K562 (cell line): ENCODE measurements at regions not wholly inside any gene's neighbourhood (a gene's known extent, or its start where the extent isn't known, plus 50 kb on each side); places are given as distances from the start of the nearest gene placed in this dataset.

Source experiments
- BCOR ChIP-seq: fragments of 450-650 bp; IDR thresholded peaks from 2 replicates; pipeline ENCODE4 v1.6.1; 2016
- CBX3 ChIP-seq, 2 experiments: IDR thresholded peaks; 1 replicate in 1 of 2; 2 replicates in 1 of 2; pipeline ENCODE4 v1.6.1; 2012; ENCODE audit warnings: inconsistent platforms in 2 of 2, low read length in 2 of 2, borderline replicate concordance in 1 of 2, control low read depth in 1 of 2
- ELF4 ChIP-seq: fragments of 450-650 bp; formaldehyde crosslinking; IDR thresholded peaks from 2 replicates; pipeline ENCODE4 v1.4.0; 2022; ENCODE audit warnings: missing genetic modification characterization
- ETV1 ChIP-seq: fragments of 450-650 bp; conservative IDR thresholded peaks from 2 replicates; pipeline ENCODE4 v1.6.1; 2016; ENCODE audit warnings: missing genetic modification characterization, control low read depth, low read depth, missing compliant biosample characterization
- FOSL1 ChIP-seq: fragments of 200-800 bp; sonication (Bioruptor generic); conservative IDR thresholded peaks from 2 replicates; pipeline ENCODE4 v1.6.1; 2016; ENCODE audit warnings: missing genetic modification characterization, missing compliant biosample characterization
- HMBOX1 ChIP-seq: sonication (generic); IDR thresholded peaks from 2 replicates; pipeline ENCODE4 v1.6.1; 2016
- JUN ChIP-seq, 2 experiments: sonication (generic) in 1 of 2; formaldehyde crosslinking in 1 of 2; IDR thresholded peaks; 2 replicates each; pipeline versions ENCODE4 v1.6.1 to v1.8.0; 2012 to 2022; ENCODE audit warnings: borderline replicate concordance in 2 of 2, mild to moderate bottlenecking in 2 of 2, improper control_type of control experiment in 1 of 2, low read depth in 1 of 2, low read length in 1 of 2, missing genetic modification reagents in 1 of 2
- MAX ChIP-seq: sonication (generic); formaldehyde crosslinking; IDR thresholded peaks from 2 replicates; pipeline ENCODE4 v1.9.0; 2022; ENCODE audit warnings: mild to moderate bottlenecking, missing genetic modification reagents
- MNT ChIP-seq, 2 experiments: fragments of 450-650 bp; conservative IDR thresholded peaks; 2 replicates each; pipeline ENCODE4 v1.6.1; 2017; ENCODE audit warnings: mild to moderate bottlenecking in 2 of 2, moderate library complexity in 2 of 2
- NEUROD1 ChIP-seq: fragments of 150-350 bp; IDR thresholded peaks from 2 replicates; pipeline ENCODE4 v1.6.1; 2014; ENCODE audit warnings: borderline replicate concordance, low read length, low read depth; ENCODE audit not compliant: partially characterized antibody
- NRF1 ChIP-seq, 2 experiments: fragments of 450-650 bp; IDR thresholded peaks in 1 of 2; conservative IDR thresholded peaks in 1 of 2; 2 replicates each; pipeline ENCODE4 v1.6.1; 2014; ENCODE audit warnings: mild to moderate bottlenecking in 2 of 2
- PHF20 ChIP-seq: fragments of 450-650 bp; IDR thresholded peaks from 2 replicates; pipeline ENCODE4 v1.6.1; 2018; ENCODE audit not compliant: partially characterized antibody
- PKNOX1 ChIP-seq: fragments of 450-650 bp; IDR thresholded peaks from 2 replicates; pipeline ENCODE4 v1.6.1; 2016
- RCOR1 ChIP-seq, 2 experiments: IDR thresholded peaks; 2 replicates each; pipeline ENCODE4 v1.6.1; 2012; ENCODE audit warnings: low read depth in 2 of 2, low read length in 2 of 2, borderline replicate concordance in 1 of 2, improper control_type of control experiment in 1 of 2
- TEAD4 ChIP-seq, 2 experiments: sonication (generic) in 1 of 2; formaldehyde crosslinking in 1 of 2; IDR thresholded peaks; 2 replicates each; pipeline versions ENCODE4 v1.6.1 to v1.8.0; 2012 to 2022; ENCODE audit warnings: borderline replicate concordance in 1 of 2, inconsistent platforms in 1 of 2, low read length in 1 of 2, mild to moderate bottlenecking in 1 of 2, missing genetic modification reagents in 1 of 2
- TRIM24 ChIP-seq, 2 experiments: fragments of 450-650 bp; IDR thresholded peaks; 2 replicates each; pipeline ENCODE4 v1.6.1; 2016
- UBTF ChIP-seq, 2 experiments: IDR thresholded peaks; 2 replicates each; pipeline ENCODE4 v1.6.1; 2012; ENCODE audit warnings: improper control_type of control experiment in 2 of 2, low read depth in 2 of 2, low read length in 2 of 2, borderline replicate concordance in 1 of 2
- YY1 ChIP-seq, 3 experiments: IDR thresholded peaks; 2 replicates each; pipeline ENCODE4 v1.6.1; 2011; ENCODE audit warnings: low read length in 2 of 3, mild to moderate bottlenecking in 2 of 3, moderate library complexity in 2 of 3, borderline replicate concordance in 1 of 3, control low read depth in 1 of 3, low read depth in 1 of 3; ENCODE audit not compliant: insufficient read depth in 3 of 3, insufficient replicate concordance in 2 of 3, control insufficient read depth in 1 of 3, insufficient read length in 1 of 3; ENCODE audit errors: extremely low read depth in 1 of 3
- ZNF133 ChIP-seq: fragments of 250-450 bp; sonication (Bioruptor Pico); IDR thresholded peaks from 2 replicates; pipeline ENCODE4 v1.4.0; 2020; ENCODE audit warnings: mild to moderate bottlenecking

- no peak for TF ChIP-seq YY1 (IDR thresholded peaks at IDR 0.05; ENCODE audit: borderline replicate concordance in 1 of 3, control insufficient read depth in 1 of 3, extremely low read depth in 1 of 3, insufficient read depth in 3 of 3, insufficient read length in 1 of 3, insufficient replicate concordance in 2 of 3, low read depth in 1 of 3, low read length in 2 of 3)
- peak; percentile 53 for TF ChIP-seq ETV1 (tag)
- peak; percentile 93 for TF ChIP-seq FOSL1 (tag)
- TF ChIP-seq TEAD4 (IDR thresholded peaks at IDR 0.05; ENCODE audit: low read length), result peak; percentile 64
- no peak for TF ChIP-seq TEAD4 (CRISPR knock-in tag; IDR thresholded peaks at IDR 0.05; ENCODE audit: borderline replicate concordance)
- TF ChIP-seq ELF4 (CRISPR knock-in tag), result no peak
- TF ChIP-seq BCOR, result peak; percentile 38; the same call in 1 of the 2 replicates
- TF ChIP-seq CBX3 (IDR thresholded peaks at IDR 0.05; ENCODE audit: borderline replicate concordance in 1 of 2, low read length in 2 of 2), result no peak
- TF ChIP-seq ZNF133 (CRISPR knock-in tag), result no peak
- peak; percentile 64 for TF ChIP-seq HMBOX1
- peak; percentile 30 for TF ChIP-seq NEUROD1
- TF ChIP-seq PKNOX1, result peak; percentile 53
- peak; percentile 38; the same call in 1 of the 2 replicates for TF ChIP-seq MAX (CRISPR knock-in tag)
- peak; percentile 32 for TF ChIP-seq PHF20
- peak in 1 of 2 experiments; percentile 73; a peak in 2 of 4 replicates for TF ChIP-seq RCOR1 (IDR thresholded peaks at IDR 0.05; ENCODE audit: borderline replicate concordance in 1 of 2, low read depth in 2 of 2, low read length in 2 of 2)
- TF ChIP-seq TRIM24 (IDR thresholded peaks at IDR 0.05), result 0 out of 4 replicates have a peak, but pooled peaks of 1 of the 2 experiments have one; percentile 17
- 0 out of 4 replicates have a peak, but pooled peaks of 1 of the 2 experiments have one; percentile 20 for TF ChIP-seq MNT (conservative IDR thresholded peaks at IDR 0.05)
- TF ChIP-seq UBTF (IDR thresholded peaks at IDR 0.05; ENCODE audit: borderline replicate concordance in 1 of 2, low read depth in 2 of 2, low read length in 2 of 2), result no peak
- TF ChIP-seq NRF1 (conservative IDR thresholded peaks at IDR 0.05 in 1 of 2, IDR thresholded peaks at IDR 0.05 in 1 of 2), result peak; percentile 27 to 50; a peak in 3 of 4 replicates
- peak; percentile 87 for TF ChIP-seq JUN (IDR thresholded peaks at IDR 0.05; ENCODE audit: borderline replicate concordance, low read depth, low read length)
- no peak for TF ChIP-seq JUN (CRISPR knock-in tag; IDR thresholded peaks at IDR 0.05; ENCODE audit: borderline replicate concordance)
Measured at GRCh38 chr10:21334891-21335696, 190.4 kb downstream of the SKIDA1 start (continued).
